ENCODE measurements at regions not wholly inside any gene's neighbourhood (a gene's known extent, or its start where the extent isn't known, plus 50 kb on each side); places are given as distances from the start of the nearest gene placed in this dataset.

GRCh38 chr4:126959056-126959745 is 673.6 kb upstream of the INTU start:
- no peaks in the 10 kb centered on the region for H3K36me3 ChIP-seq
- no peaks in the 10 kb centered on the region for H3K9me3 ChIP-seq
- 60% methylated on average over 3 of the region's 3 CpGs for WGBS
- H3K4me1 ChIP-seq, result no peaks in the 10 kb centered on the region
- TF ChIP-seq POLR2A (IDR thresholded peaks at IDR 0.05) (no peak), CTCF (IDR thresholded peaks at IDR 0.05) (no peak), POLR2AphosphoS5 (IDR thresholded peaks at IDR 0.05) (no peak), EP300 (IDR thresholded peaks at IDR 0.05) (no peak)
- H3K27ac ChIP-seq, result no peak overlapping the region
- H3K4me3 ChIP-seq, result no peak overlapping the region
- DNase-seq (ENCODE audit: low spot score in 2 of 2), result no peak
- H3K27me3 ChIP-seq, result no peaks in the 10 kb centered on the region

- Histone ChIP-seq H3K27me3 (no peaks in the 10 kb centered on the region), H3K4me1 (no peaks in the 10 kb centered on the region), H3K9me3 (no peaks in the 10 kb centered on the region), H3K4me3 (no peak overlapping the region), H3K27ac (no peak overlapping the region), H3K36me3 (no peaks in the 10 kb centered on the region)
- no peak for DNase-seq (ENCODE audit: low spot score in 2 of 2)
- TF ChIP-seq POLR2AphosphoS5 (IDR thresholded peaks at IDR 0.05) (no peak), POLR2A (IDR thresholded peaks at IDR 0.05) (no peak)
Measured at GRCh38 chr4:126960760-126961159, 672.0 kb upstream of the INTU start.

- H3K4me1 ChIP-seq, result no peaks in the 10 kb centered on the region
- no peaks in the 10 kb centered on the region for H3K27me3 ChIP-seq
- no peak for DNase-seq (ENCODE audit: low spot score in 2 of 2)
- WGBS, result 69% methylated on average over 1 of the region's 1 CpG
- H3K27ac ChIP-seq, result no peak overlapping the region
- H3K36me3 ChIP-seq, result no peaks in the 10 kb centered on the region
- no peaks in the 10 kb centered on the region for H3K9me3 ChIP-seq
- TF ChIP-seq POLR2A (IDR thresholded peaks at IDR 0.05) (no peak), CTCF (IDR thresholded peaks at IDR 0.05) (no peak), POLR2AphosphoS5 (IDR thresholded peaks at IDR 0.05) (no peak), EP300 (IDR thresholded peaks at IDR 0.05) (no peak)
- H3K4me3 ChIP-seq, result no peak overlapping the region
Measured at GRCh38 chr4:126961661-126962060, 671.1 kb upstream of the INTU start.

- 64% methylated on average over 4 of the region's 4 CpGs for whole genome bisulfite sequencing
- no peak for TF ChIP-seq CTCF (IDR thresholded peaks at IDR 0.05)
- no peak for TF ChIP-seq EP300 (IDR thresholded peaks at IDR 0.05)
- TF ChIP-seq POLR2AphosphoS5 (IDR thresholded peaks at IDR 0.05), result no peak
- TF ChIP-seq POLR2A (IDR thresholded peaks at IDR 0.05), result no peak
- DNase-seq (ENCODE audit: low spot score in 2 of 2), result no peak
Measured at GRCh38 chr4:126965877-126966276, 666.9 kb upstream of the INTU start.

GRCh38 chr4:126969360-126970235 is 663.2 kb upstream of the INTU start:
- no peak overlapping the region for H3K4me3 ChIP-seq
- 58% methylated on average over 6 of the region's 6 CpGs for WGBS
- H3K4me1 ChIP-seq, result no peaks in the 10 kb centered on the region
- no peaks in the 10 kb centered on the region for H3K36me3 ChIP-seq
- no peaks in the 10 kb centered on the region for H3K27me3 ChIP-seq
- DNase-seq (ENCODE audit: low spot score in 2 of 2), result no peak
- TF ChIP-seq POLR2AphosphoS5 (IDR thresholded peaks at IDR 0.05), result no peak
- no peak for TF ChIP-seq POLR2A (IDR thresholded peaks at IDR 0.05)
- TF ChIP-seq EP300 (IDR thresholded peaks at IDR 0.05), result no peak
- no peak for TF ChIP-seq CTCF (IDR thresholded peaks at IDR 0.05)
- H3K9me3 ChIP-seq, result no peaks in the 10 kb centered on the region
- H3K27ac ChIP-seq, result no peak overlapping the region

More at GRCh38 chr4:126965877-126966276, 666.9 kb upstream of the INTU start:
- Histone ChIP-seq H3K36me3 (no peaks in the 10 kb centered on the region), H3K4me3 (no peak overlapping the region), H3K27ac (no peak overlapping the region), H3K9me3 (no peaks in the 10 kb centered on the region), H3K27me3 (no peaks in the 10 kb centered on the region), H3K4me1 (no peaks in the 10 kb centered on the region)

Measured in suprapubic skin (tissue), 4 donors.